ENCODE measurements at regions not wholly inside any gene's neighbourhood (a gene's known extent, or its start where the extent isn't known, plus 50 kb on each side); places are given as distances from the start of the nearest gene placed in this dataset.

- H3K27me3 ChIP-seq (ENCODE audit: control insufficient read depth, insufficient read depth, low read length), result no peaks in the 10 kb centered on the region
- no peak for TF ChIP-seq CTCF (IDR thresholded peaks at IDR 0.05; ENCODE audit: low read depth, low read length)
- POLR2A ChIA-PET, result no interaction called here
- CTCF ChIA-PET, result no interaction called here
- H3K9me3 ChIP-seq (ENCODE audit: control insufficient read depth, insufficient read depth, low read length), result no peaks in the 10 kb centered on the region
- DNase-seq (ENCODE audit: low read depth, low spot score), result no peak
- H3K27ac ChIP-seq (ENCODE audit: low read depth, low read length), result no peak overlapping the region
- H3K4me3 ChIP-seq (ENCODE audit: low read depth, low read length), result no peak overlapping the region
These were observed 260.0 kb downstream of the DHX35 start for GRCh38 chr20:39222101-39222500.

GRCh38 chr20:39216195-39216594 lies 254.1 kb downstream of the DHX35 start:
- DNase-seq (ENCODE audit: low read depth, low spot score), result no peak
- no peaks in the 10 kb centered on the region for H3K27me3 ChIP-seq (ENCODE audit: control insufficient read depth, insufficient read depth, low read length)
- POLR2A ChIA-PET, result no interaction called here
- CTCF ChIA-PET, result no interaction called here
- H3K4me3 ChIP-seq (ENCODE audit: low read depth, low read length), result no peak overlapping the region
- no peak overlapping the region for H3K27ac ChIP-seq (ENCODE audit: low read depth, low read length)
- H3K9me3 ChIP-seq (ENCODE audit: control insufficient read depth, insufficient read depth, low read length), result no peaks in the 10 kb centered on the region
- no peak for TF ChIP-seq CTCF (IDR thresholded peaks at IDR 0.05; ENCODE audit: low read depth, low read length)

- ChIA-PET CTCF (no interaction called here), POLR2A (no interaction called here)
- Histone ChIP-seq H3K4me3 (ENCODE audit: low read depth, low read length) (no peak overlapping the region), H3K27ac (ENCODE audit: low read depth, low read length) (no peak overlapping the region), H3K9me3 (ENCODE audit: control insufficient read depth, insufficient read depth, low read length) (no peaks in the 10 kb centered on the region), H3K27me3 (ENCODE audit: control insufficient read depth, insufficient read depth, low read length) (no peaks in the 10 kb centered on the region)
- TF ChIP-seq CTCF (IDR thresholded peaks at IDR 0.05; ENCODE audit: low read depth, low read length), result no peak
- no peak for DNase-seq (ENCODE audit: low read depth, low spot score)
These were observed 252.7 kb downstream of the DHX35 start for GRCh38 chr20:39214828-39215227.

GRCh38 chr20:39213476-39214145 lies 251.5 kb downstream of the DHX35 start:
- POLR2A ChIA-PET, result no interaction called here

More at GRCh38 chr20:39213476-39214145, 251.5 kb downstream of the DHX35 start:
- DNase-seq (ENCODE audit: low read depth, low spot score), result no peak
- TF ChIP-seq CTCF (IDR thresholded peaks at IDR 0.05; ENCODE audit: low read depth, low read length), result no peak
- Histone ChIP-seq H3K27ac (ENCODE audit: low read depth, low read length) (no peak overlapping the region), H3K4me3 (ENCODE audit: low read depth, low read length) (no peak overlapping the region), H3K27me3 (ENCODE audit: control insufficient read depth, insufficient read depth, low read length) (no peaks in the 10 kb centered on the region), H3K9me3 (ENCODE audit: control insufficient read depth, insufficient read depth, low read length) (no peaks in the 10 kb centered on the region)
- CTCF ChIA-PET, result no interaction called here

All from AG04450 (cell line).